ENCODE measurements at regions not wholly inside any gene's neighbourhood (a gene's known extent, or its start where the extent isn't known, plus 50 kb on each side); places are given as distances from the start of the nearest gene placed in this dataset.

DNA sequence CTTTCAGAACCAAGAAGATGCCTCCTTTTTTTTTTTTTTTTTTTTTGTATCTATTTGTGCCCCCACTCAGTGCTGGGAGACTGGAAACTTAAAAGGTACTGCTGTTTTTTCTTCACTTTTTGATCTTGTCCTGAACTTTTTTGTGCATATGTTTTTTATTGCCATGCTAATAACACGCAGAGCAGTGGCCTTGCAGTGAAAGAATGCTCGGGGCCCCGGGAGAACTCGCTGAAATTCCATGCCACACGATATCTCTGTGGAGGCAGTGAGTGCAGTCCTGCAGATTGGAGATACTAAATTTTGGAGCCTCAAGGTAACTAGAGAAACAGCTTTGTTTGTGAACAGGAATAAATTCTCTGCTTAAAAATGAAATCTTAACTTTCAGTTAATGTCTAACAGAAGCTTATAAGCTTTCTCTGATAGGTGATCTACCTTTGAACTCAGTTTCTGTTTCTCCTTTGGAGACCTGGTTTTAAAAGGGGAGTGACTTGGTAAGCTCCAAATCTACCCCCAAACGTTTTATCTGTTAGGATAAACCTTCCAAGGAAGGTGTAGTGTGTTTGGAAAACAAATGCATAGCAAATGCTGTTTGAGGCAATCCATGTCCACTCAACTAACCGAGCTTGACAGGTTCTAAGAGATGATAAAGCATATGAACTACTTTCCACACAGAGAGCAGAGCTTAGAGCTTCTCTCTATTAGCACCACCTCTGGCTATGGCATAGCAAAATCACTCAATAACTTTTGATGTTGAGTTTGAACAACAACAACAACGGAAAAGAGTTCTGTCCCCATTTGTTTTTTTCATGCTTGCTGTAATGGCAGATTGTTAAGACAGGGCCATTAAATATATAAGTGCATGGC is 113.7 kb upstream of the PLXNA2 start:
- TF ChIP-seq, protein P1, sequence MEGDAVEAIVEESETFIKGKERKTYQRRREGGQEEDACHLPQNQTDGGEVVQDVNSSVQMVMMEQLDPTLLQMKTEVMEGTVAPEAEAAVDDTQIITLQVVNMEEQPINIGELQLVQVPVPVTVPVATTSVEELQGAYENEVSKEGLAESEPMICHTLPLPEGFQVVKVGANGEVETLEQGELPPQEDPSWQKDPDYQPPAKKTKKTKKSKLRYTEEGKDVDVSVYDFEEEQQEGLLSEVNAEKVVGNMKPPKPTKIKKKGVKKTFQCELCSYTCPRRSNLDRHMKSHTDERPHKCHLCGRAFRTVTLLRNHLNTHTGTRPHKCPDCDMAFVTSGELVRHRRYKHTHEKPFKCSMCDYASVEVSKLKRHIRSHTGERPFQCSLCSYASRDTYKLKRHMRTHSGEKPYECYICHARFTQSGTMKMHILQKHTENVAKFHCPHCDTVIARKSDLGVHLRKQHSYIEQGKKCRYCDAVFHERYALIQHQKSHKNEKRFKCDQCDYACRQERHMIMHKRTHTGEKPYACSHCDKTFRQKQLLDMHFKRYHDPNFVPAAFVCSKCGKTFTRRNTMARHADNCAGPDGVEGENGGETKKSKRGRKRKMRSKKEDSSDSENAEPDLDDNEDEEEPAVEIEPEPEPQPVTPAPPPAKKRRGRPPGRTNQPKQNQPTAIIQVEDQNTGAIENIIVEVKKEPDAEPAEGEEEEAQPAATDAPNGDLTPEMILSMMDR (IDR thresholded peaks at IDR 0.05): no peak
- no peak for TF ChIP-seq POLR2A (IDR thresholded peaks at IDR 0.05)

Measured in lower leg skin (tissue), 3 donors.